NCI-H146 (cell line): ENCODE measurements at regions not wholly inside any gene's neighbourhood (a gene's known extent, or its start where the extent isn't known, plus 50 kb on each side); places are given as distances from the start of the nearest gene placed in this dataset.

Source experiments
- DNase-seq: peaks from one replicate; lab custom pipeline; 2025; lab: John Stamatoyannopoulos, UW

GRCh38 chr5:115072266-115073064 lies 97.2 kb downstream of the TRIM36 start:
- peak; percentile 65 for DNase-seq

- no peak for DNase-seq
These were observed 99.0 kb downstream of the TRIM36 start for GRCh38 chr5:115070737-115071136.

- peak; percentile 54 for DNase-seq
These were observed 100.4 kb downstream of the TRIM36 start for GRCh38 chr5:115069087-115069968.

- DNase-seq, result peak; percentile 59
These were observed 101.2 kb downstream of the TRIM36 start for GRCh38 chr5:115068239-115069086.

DNA sequence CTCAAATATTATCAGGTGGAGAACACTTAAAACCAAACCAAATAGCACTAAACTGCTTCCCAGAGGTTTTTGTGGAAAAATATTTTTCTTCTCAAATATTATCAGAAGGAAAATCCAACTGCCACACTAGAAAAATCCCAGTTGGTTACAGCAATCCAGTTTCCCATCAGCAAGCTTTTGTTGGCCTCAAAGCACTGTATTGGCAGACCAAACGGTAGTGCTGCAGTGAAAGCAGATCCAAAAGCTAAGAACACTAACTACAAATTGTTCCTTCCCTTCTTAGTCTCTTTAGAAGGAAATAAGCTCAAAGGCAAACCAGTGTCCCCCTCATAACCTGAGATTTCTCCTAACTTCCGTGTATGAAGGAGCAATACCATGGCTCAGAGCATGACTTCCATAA lies 105.3 kb downstream of the TRIM36 start:
- DNase-seq, result no peak

DNA sequence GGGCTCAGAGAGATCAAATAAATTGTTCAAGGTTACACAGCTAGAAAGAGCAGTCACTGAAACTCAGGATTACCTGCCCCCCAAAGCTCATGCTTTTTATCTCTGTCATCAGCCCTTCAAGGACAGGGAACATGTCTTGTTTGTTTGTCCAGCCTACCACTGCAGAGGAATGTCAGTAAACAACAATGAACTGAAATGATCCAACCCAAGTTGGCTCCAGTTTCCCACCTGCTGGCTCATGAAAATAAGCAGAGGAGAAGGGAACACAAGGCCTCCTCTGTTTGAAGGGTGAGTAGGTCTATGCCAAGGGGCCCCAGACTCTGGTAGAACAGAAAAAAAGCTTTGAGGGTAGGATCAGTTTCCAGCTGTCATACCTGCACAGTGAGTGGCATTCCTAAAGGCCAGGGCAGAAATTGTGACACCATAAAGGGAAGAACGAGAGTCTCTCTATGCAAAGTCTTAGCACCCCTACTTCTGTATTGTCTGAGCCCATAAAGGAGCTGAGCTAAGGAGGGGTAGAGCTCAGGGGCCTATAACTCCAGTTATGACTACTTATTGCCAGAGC lies 115.2 kb downstream of the TRIM36 start:
- no peak for DNase-seq

GRCh38 chr5:115052948-115053347 lies 116.8 kb downstream of the TRIM36 start:
- no peak for DNase-seq

GRCh38 chr5:115050866-115051265 lies 118.8 kb downstream of the TRIM36 start:
- no peak for DNase-seq

- DNase-seq, result peak; percentile 39
These were observed 135.8 kb downstream of the TRIM36 start for GRCh38 chr5:115033861-115034260.

GRCh38 chr5:115028557-115028956 lies 141.2 kb downstream of the TRIM36 start:
- no peak for DNase-seq

GRCh38 chr5:115024922-115025321 lies 144.8 kb downstream of the TRIM36 start:
- no peak for DNase-seq

GRCh38 chr5:115022303-115022702 lies 147.4 kb downstream of the TRIM36 start:
- DNase-seq, result no peak

DNA sequence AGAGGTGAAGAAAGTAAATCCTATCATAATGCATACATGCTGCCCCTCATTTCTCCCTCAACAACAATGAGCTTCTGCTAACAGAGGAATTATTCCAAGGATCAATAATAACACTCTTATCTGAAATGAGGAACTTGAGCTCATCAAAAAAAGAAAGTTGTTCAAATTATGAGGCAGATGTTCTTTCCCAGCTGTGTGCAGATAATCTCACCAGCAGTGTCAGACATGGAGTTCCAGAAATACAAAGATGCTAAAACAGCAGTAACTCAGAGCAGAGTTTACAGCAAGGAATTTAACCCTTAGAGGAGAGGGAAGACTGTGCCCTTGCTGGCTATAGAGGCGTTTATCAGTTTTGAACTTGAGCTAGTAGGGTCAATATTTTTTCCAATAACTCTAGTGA lies 153.1 kb downstream of the TRIM36 start:
- no peak for DNase-seq

GRCh38 chr5:114999176-114999575 lies 170.5 kb downstream of the TRIM36 start:
- no peak for DNase-seq

- no peak for DNase-seq
These were observed 180.2 kb downstream of the TRIM36 start for GRCh38 chr5:114989512-114989911.

- no peak for DNase-seq
These were observed 181.6 kb downstream of the TRIM36 start for GRCh38 chr5:114988096-114988495.

- DNase-seq, result no peak
These were observed 184.9 kb downstream of the TRIM36 start for GRCh38 chr5:114984796-114985195.

DNA sequence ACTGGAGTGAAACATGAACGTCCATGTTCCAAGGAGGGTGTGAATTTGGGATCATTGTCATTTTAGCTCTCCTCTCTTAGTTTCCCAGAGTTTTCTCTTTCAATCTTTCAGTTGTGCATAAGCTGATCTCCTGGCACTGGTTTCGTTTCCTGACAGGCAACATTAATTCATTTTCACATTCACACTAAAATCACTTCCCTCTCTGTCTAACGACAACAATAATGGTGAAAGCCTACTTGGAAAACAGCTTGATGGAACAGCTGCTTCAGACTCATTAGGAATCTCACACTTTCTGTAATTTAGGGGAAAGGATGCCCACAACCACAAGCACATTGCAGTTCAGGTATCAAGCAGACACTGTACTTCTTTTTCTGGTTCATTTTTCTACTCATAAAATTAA lies 188.6 kb downstream of the TRIM36 start:
- DNase-seq, result no peak

DNA sequence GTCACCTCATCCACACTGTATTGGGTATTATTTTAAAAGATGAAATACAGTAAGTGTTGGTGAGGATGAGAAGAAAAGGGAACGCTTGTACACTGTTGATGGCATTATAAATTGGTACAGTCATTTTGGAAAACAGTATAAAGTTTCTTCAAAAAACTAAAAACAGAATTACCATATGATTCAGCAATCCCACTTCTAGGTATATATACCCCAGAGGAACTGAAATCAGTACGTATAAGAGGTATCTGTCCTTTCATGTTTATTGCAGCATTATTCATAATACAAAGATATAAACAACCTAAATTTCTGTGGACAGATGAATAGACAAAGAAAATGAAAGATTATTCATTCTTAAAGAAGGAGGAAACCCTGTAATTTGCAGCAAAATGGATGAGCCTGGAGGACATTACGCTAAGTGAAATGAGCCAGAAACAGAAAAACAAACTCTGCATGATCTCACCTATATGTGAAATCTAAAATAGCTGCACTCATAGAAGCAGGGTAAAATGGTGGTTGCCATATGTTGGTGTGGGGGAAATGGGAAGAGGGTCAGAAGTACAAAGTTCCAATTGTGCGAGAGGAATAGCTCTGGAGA lies 191.6 kb downstream of the TRIM36 start:
- no peak for DNase-seq

GRCh38 chr5:114969482-114969881 lies 200.2 kb downstream of the TRIM36 start:
- no peak for DNase-seq

GRCh38 chr5:114957384-114957783 lies 212.3 kb downstream of the TRIM36 start:
- no peak for DNase-seq
